ENCODE measurements at regions not wholly inside any gene's neighbourhood (a gene's known extent, or its start where the extent isn't known, plus 50 kb on each side); places are given as distances from the start of the nearest gene placed in this dataset.

DNA sequence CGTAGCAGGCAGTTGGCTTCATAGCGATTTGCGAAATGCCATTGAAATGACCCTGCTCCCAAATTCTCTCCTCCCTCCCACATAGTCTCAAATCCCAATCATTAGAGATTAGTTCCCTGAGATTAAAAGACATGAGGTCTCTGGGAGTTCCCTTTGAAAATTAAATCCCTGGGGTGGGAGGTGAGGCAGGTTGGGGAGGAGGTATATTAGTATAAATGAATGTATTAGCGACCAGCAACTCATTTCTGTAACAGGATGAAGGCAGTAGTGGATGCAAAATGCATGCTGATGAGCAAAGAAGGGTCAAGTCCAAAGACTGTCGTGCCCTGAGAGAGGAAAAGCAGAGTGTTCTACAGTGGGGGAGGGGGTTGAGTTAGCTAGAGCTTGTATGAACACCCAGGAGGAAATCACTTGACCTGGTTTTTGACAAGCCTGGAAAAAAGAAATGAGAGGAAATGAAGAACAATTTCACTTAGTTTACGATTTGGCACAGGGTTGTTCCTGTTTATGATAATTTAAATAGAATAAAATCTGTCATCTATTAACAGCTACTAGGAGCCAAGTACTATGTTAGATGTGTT lies 79.6 kb upstream of the MTPN start:
- Histone ChIP-seq H3K27ac (ENCODE audit: low read length) (no peak overlapping the region), H3K27me3 (ENCODE audit: control insufficient read depth, insufficient read depth, low read length) (no peaks in the 10 kb centered on the region), H3K9me3 (ENCODE audit: control insufficient read depth, insufficient read depth, low read depth, low read length) (no peaks in the 10 kb centered on the region), H3K4me3 (ENCODE audit: low read depth in 2 of 2, low read length in 2 of 2) (no peak overlapping the region), H3K36me3 (ENCODE audit: control insufficient read depth, insufficient read depth, low read length) (no peaks in the 10 kb centered on the region), H3K4me1 (ENCODE audit: control insufficient read depth, insufficient read depth, low read length) (no peaks in the 10 kb centered on the region)
- ATAC-seq: no peak
- intact Hi-C loops (cut with micrococcal nuclease; ENCODE audit: unreplicated experiment) (no loop called here), in situ Hi-C loops (cut with HindIII; ENCODE audit: low pct_unique_long_range_greater_than_20kb, low sequenced_read_pairs) (no loop called here)
- TF ChIP-seq CTCF (IDR thresholded peaks at IDR 0.05): no peak
- no TSS peak for BruUV-seq (replicated peaks)
- DNase-seq (ENCODE audit: low read depth, low spot score): no peak
- ChIA-PET POLR2A (interaction anchor here (0.6 kb wide), 1 partner anchor 189 kb away, joined by 7 read pairs; no protein-coding TSS in a partner anchor), CTCF (no interaction called here)

DNA sequence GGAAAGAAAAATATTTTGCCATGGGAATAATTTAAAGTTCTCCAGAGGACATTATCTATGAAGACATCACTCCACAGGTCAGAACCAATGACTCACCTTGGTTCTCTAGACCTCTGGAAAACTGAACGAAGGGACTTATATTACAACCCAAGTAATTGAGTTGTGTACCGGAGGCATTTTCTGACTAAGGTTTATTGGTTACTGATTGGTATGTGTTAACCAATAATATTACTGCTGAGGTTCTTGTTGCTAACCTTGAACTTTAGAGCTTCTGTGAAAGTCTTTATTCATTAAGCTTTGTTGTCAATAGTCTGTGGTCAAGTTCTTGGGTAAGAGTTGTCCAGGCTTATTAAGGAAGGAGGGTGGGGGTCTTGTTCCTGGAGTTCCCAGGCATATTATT lies 78.1 kb upstream of the MTPN start:
- in situ Hi-C loops (cut with HindIII; ENCODE audit: low pct_unique_long_range_greater_than_20kb, low sequenced_read_pairs) (no loop called here), intact Hi-C loops (cut with micrococcal nuclease; ENCODE audit: unreplicated experiment) (no loop called here)
- H3K4me3 ChIP-seq (ENCODE audit: low read depth in 2 of 2, low read length in 2 of 2): no peak overlapping the region
- no peak for TF ChIP-seq TCF7L2 (IDR thresholded peaks at IDR 0.05; ENCODE audit: low read depth, low read length)
- no peak for TF ChIP-seq SIN3A (IDR thresholded peaks at IDR 0.05; ENCODE audit: borderline replicate concordance, insufficient read depth, low read depth, low read length)
- TF ChIP-seq, protein P1, sequence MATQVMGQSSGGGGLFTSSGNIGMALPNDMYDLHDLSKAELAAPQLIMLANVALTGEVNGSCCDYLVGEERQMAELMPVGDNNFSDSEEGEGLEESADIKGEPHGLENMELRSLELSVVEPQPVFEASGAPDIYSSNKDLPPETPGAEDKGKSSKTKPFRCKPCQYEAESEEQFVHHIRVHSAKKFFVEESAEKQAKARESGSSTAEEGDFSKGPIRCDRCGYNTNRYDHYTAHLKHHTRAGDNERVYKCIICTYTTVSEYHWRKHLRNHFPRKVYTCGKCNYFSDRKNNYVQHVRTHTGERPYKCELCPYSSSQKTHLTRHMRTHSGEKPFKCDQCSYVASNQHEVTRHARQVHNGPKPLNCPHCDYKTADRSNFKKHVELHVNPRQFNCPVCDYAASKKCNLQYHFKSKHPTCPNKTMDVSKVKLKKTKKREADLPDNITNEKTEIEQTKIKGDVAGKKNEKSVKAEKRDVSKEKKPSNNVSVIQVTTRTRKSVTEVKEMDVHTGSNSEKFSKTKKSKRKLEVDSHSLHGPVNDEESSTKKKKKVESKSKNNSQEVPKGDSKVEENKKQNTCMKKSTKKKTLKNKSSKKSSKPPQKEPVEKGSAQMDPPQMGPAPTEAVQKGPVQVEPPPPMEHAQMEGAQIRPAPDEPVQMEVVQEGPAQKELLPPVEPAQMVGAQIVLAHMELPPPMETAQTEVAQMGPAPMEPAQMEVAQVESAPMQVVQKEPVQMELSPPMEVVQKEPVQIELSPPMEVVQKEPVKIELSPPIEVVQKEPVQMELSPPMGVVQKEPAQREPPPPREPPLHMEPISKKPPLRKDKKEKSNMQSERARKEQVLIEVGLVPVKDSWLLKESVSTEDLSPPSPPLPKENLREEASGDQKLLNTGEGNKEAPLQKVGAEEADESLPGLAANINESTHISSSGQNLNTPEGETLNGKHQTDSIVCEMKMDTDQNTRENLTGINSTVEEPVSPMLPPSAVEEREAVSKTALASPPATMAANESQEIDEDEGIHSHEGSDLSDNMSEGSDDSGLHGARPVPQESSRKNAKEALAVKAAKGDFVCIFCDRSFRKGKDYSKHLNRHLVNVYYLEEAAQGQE (IDR thresholded peaks at IDR 0.05; ENCODE audit: insufficient read depth in 1 of 2, low read depth in 2 of 2, low read length in 1 of 2): no peak
- no peak for TF ChIP-seq CTCF (IDR thresholded peaks at IDR 0.05)
- no peak for TF ChIP-seq POLR2AphosphoS5 (IDR thresholded peaks at IDR 0.05; ENCODE audit: low read depth, low read length)
- ChIA-PET CTCF (no interaction called here), POLR2A (no interaction called here)
- no peaks in the 10 kb centered on the region for H3K36me3 ChIP-seq (ENCODE audit: control insufficient read depth, insufficient read depth, low read length)
- BruUV-seq (replicated peaks): no TSS peak
- no peak for ATAC-seq
- no peak for DNase-seq (ENCODE audit: low read depth, low spot score)
- no peak overlapping the region for H3K27ac ChIP-seq (ENCODE audit: low read length)
- H3K4me1 ChIP-seq (ENCODE audit: control insufficient read depth, insufficient read depth, low read length): no peaks in the 10 kb centered on the region
- no peaks in the 10 kb centered on the region for H3K27me3 ChIP-seq (ENCODE audit: control insufficient read depth, insufficient read depth, low read length)
- no peaks in the 10 kb centered on the region for H3K9me3 ChIP-seq (ENCODE audit: control insufficient read depth, insufficient read depth, low read depth, low read length)

All from Panc1 (cell line).